GM12875 (cell line): ENCODE measurements at regions not wholly inside any gene's neighbourhood (a gene's known extent, or its start where the extent isn't known, plus 50 kb on each side); places are given as distances from the start of the nearest gene placed in this dataset.

ENCODE experiments used
- H3K4me3 ChIP-seq: one replicate; pipeline ENCODE4 v1.5.1; 2011; ENCODE audit warnings: low read depth, low read length, control low read depth
- TF ChIP-seq, protein P1 (sequence below): IDR thresholded peaks from 2 replicates; pipeline ENCODE4 v1.5.1; 2011; ENCODE audit warnings: low read depth, mild to moderate bottlenecking, control low read depth, inconsistent platforms, low read length, moderate library complexity, borderline replicate concordance; ENCODE audit not compliant: insufficient read depth

DNA sequence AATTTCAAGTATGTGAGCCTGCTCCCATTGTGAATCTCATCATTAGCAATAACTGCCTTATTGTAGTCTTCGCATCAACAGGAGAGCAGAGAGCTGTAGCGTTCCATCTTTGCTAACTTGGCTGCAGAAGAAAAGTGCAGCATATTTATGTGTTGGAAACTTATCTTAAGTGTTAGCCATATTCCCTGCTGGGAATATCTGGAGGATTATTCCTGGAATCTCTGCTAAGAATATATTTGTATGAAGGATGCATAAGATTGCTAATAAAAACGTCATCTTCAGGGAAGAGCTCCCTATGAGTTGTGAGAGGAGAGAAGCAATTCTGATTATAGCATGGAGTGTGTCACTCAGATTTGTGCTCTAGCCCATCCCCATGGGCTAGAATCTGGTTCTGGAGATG lies 115.1 kb upstream of the REG3G start:
- H3K4me3 ChIP-seq = no peak overlapping the region
- TF ChIP-seq, protein P1, sequence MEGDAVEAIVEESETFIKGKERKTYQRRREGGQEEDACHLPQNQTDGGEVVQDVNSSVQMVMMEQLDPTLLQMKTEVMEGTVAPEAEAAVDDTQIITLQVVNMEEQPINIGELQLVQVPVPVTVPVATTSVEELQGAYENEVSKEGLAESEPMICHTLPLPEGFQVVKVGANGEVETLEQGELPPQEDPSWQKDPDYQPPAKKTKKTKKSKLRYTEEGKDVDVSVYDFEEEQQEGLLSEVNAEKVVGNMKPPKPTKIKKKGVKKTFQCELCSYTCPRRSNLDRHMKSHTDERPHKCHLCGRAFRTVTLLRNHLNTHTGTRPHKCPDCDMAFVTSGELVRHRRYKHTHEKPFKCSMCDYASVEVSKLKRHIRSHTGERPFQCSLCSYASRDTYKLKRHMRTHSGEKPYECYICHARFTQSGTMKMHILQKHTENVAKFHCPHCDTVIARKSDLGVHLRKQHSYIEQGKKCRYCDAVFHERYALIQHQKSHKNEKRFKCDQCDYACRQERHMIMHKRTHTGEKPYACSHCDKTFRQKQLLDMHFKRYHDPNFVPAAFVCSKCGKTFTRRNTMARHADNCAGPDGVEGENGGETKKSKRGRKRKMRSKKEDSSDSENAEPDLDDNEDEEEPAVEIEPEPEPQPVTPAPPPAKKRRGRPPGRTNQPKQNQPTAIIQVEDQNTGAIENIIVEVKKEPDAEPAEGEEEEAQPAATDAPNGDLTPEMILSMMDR = no peak

DNA sequence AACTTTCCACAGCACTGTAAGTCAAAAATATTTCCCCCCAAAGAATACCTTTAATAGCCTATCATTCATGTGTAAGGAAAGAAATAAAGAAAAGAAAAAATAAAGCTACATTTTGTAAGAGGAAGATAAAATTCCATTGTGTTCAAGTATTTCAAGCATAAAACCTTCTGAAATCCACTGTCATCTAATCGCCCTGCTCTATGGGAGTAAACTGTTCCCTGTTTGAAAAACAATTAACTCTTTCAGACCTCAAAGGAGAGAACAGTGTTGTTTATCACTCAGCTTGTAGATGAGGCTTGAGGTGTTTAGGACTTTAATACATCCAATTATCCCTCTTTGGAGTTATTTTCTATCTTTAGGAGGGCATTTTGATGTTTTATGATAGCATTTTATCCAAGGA lies 112.2 kb upstream of the REG3G start:
- TF ChIP-seq, protein P1 = no peak
- no peak overlapping the region for H3K4me3 ChIP-seq

DNA sequence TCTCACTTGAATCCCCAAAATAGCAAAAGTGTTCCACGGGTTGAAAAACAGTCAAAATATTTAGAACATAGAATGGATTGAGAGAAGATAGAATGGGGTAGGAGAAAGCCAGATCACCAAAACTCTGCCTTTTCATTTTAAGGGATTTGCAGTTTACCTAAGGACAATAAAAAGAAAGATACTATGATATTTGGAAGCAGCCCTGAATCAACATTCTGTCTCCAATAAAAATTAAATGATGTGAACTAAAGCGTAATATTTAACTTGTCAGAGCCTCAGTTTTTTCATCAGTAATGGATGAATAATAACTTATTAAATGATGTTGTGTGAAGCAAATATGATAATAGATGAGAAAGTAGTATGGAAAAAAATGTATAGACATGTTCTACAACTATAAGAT lies 100.2 kb upstream of the REG3G start:
- H3K4me3 ChIP-seq = no peak overlapping the region
- TF ChIP-seq, protein P1 = no peak

DNA sequence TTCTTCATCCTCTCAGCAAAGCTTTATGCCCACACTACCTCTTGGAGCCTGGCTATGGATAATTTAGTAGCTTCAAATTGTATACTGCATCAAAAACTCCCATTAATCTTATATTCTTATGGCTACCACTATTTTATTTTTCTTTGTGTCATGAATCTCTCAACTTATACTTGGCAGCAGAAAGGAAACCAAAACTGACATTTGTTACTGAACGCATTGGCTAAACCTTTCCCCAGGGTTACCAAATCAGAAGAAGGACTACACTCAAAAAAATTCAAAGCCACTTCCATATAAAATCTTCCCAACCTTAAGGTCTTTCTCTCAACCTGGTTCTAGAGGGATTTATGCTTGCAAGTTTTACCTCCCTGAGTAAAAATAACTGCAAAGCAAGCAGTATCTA lies 97.0 kb upstream of the REG3G start:
- TF ChIP-seq, protein P1 = no peak

DNA sequence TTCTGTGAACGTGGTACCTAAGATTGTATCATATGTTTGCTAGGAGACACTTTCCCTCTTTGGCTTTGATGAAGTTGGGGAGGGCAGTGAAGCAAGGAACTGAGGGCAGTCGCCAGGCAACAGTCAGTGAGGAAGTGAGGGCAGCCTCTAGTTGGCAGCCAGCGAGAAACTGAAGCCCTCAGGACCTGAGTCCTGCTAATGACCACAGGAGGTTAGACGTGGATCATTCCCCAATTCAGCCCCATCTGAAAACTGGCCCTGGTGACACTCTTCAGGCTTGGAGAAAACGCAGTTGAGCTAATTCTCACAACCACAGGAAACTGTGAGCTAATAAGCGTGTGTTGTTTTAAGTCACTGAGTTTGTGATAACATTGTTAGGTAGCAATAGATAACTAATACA lies 84.5 kb upstream of the REG3G start:
- no peak overlapping the region for H3K4me3 ChIP-seq
- TF ChIP-seq, protein P1 = no peak

More for the DNA sequence above, 97.0 kb upstream of the REG3G start:
- H3K4me3 ChIP-seq = no peak overlapping the region

DNA sequence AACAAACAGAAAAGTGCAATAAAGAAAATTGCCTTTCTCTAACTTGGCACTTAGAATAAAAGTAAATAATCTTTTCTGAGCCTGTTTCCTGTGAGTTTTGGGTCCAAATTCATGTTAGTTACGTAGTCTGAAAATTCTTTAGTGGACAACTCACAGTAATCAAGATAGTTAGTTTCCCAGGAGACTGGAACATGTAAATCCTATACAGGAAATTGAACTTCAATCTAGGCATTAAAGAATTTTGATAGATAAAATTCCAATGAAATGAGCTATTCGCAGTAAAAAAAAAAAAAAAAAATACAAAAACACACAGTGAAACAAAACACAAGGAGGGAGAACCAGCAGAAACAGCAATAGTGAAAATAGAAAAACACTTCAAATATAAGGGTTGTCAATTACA lies 83.8 kb upstream of the REG3G start:
- TF ChIP-seq, protein P1 = no peak
- H3K4me3 ChIP-seq = no peak overlapping the region

DNA sequence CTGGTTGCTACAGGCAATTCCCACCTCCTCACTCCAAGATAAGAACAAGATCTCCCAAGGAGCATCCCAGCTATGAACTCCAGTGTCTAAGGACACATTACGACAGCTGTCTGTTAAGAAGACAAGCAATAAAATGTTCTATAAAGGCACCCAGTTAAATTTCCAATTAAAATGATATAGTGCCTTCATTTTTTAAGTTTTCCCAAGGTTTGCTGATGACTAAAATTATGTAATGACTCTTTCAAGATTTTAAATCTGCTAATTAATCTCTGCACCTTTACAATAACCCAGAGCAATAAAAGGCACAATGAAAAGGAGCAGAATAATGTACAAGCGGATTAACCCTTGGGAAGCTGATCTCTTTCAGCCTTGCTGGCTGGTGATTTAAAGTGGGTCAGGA lies 61.6 kb upstream of the REG3G start:
- H3K4me3 ChIP-seq = no peak overlapping the region
- TF ChIP-seq, protein P1 = no peak
